Non-pigmented ciliary epithelial cell (primary cell): ENCODE measurements at regions not wholly inside any gene's neighbourhood (a gene's known extent, or its start where the extent isn't known, plus 50 kb on each side); places are given as distances from the start of the nearest gene placed in this dataset.

ENCODE experiments used
- DNase-seq: peaks from one replicate; pipeline ENCODE4 v3.0.0-alpha.2; 2010; ENCODE audit warnings: low read depth

GRCh38 chr16:49216593-49216992 is 65.0 kb downstream of the CBLN1 start:
- DNase-seq = no peak

GRCh38 chr16:49213594-49213993 is 68.0 kb downstream of the CBLN1 start:
- DNase-seq = no peak

GRCh38 chr16:49204191-49204590 is 77.4 kb downstream of the CBLN1 start:
- no peak for DNase-seq

GRCh38 chr16:49203361-49203760 is 78.3 kb downstream of the CBLN1 start:
- no peak for DNase-seq

- no peak for DNase-seq
These were observed 80.5 kb downstream of the CBLN1 start for GRCh38 chr16:49201118-49201517.

- no peak for DNase-seq
These were observed 81.3 kb downstream of the CBLN1 start for GRCh38 chr16:49200223-49200820.

- DNase-seq = no peak
These were observed 86.4 kb downstream of the CBLN1 start for GRCh38 chr16:49195237-49195548.

- DNase-seq = no peak
These were observed 87.0 kb downstream of the CBLN1 start for GRCh38 chr16:49194537-49195236.

- no peak for DNase-seq
These were observed 88.0 kb downstream of the CBLN1 start for GRCh38 chr16:49193596-49193995.

- no peak for DNase-seq
These were observed 92.4 kb downstream of the CBLN1 start for GRCh38 chr16:49189286-49189685.

GRCh38 chr16:49183911-49184310 is 97.7 kb downstream of the CBLN1 start:
- no peak for DNase-seq

GRCh38 chr16:49181791-49182518 is 99.7 kb downstream of the CBLN1 start:
- DNase-seq = no peak

- DNase-seq = no peak
These were observed 101.8 kb downstream of the CBLN1 start for GRCh38 chr16:49179714-49180330.

GRCh38 chr16:49168126-49168525 is 113.5 kb downstream of the CBLN1 start:
- DNase-seq = no peak

- DNase-seq = no peak
These were observed 116.6 kb downstream of the CBLN1 start for GRCh38 chr16:49165025-49165424.

- DNase-seq = no peak
These were observed 120.4 kb downstream of the CBLN1 start for GRCh38 chr16:49161191-49161590.

GRCh38 chr16:49158029-49158642 is 123.5 kb downstream of the CBLN1 start:
- no peak for DNase-seq

GRCh38 chr16:49150341-49150740 is 131.3 kb downstream of the CBLN1 start:
- DNase-seq = no peak

- no peak for DNase-seq
These were observed 133.2 kb downstream of the CBLN1 start for GRCh38 chr16:49148410-49148809.

- DNase-seq = no peak
These were observed 141.0 kb downstream of the CBLN1 start for GRCh38 chr16:49140618-49141017.

GRCh38 chr16:49130397-49130796 is 151.2 kb downstream of the CBLN1 start:
- no peak for DNase-seq

GRCh38 chr16:49129935-49130334 is 151.7 kb downstream of the CBLN1 start:
- DNase-seq = no peak

- no peak for DNase-seq
These were observed 152.9 kb downstream of the CBLN1 start for GRCh38 chr16:49128740-49129139.
